SK-MEL-5 (cell line): ENCODE measurements at regions not wholly inside any gene's neighbourhood (a gene's known extent, or its start where the extent isn't known, plus 50 kb on each side); places are given as distances from the start of the nearest gene placed in this dataset.

Source experiments
- DNase-seq: peaks from one replicate; pipeline ENCODE4 v3.0.0-alpha.2; 2016; ENCODE audit warnings: low read depth, low spot score
- in situ Hi-C: cut with HindIII; loops from 2 replicates; pipeline ENCODE4 v1.10.0; 2016; ENCODE audit warnings: low sequenced_read_pairs, high pct_unique_total_duplicates, low pct_unique_long_range_greater_than_20kb

GRCh38 chr2:155384555-155385123, 686.1 kb downstream of the KCNJ3 start:
- no peak for DNase-seq
- in situ Hi-C loops: loop anchor here (25.0 kb wide), 1 partner anchor 453 kb away; no protein-coding TSS in a partner anchor

- in situ Hi-C loops: loop anchor here (25.0 kb wide), 1 partner anchor 455 kb away; no protein-coding TSS in a partner anchor
- no peak for DNase-seq
These were observed 684.3 kb downstream of the KCNJ3 start for GRCh38 chr2:155382776-155383175.

- DNase-seq: no peak
- in situ Hi-C loops: loop anchor here (25.0 kb wide), 1 partner anchor 456 kb away; no protein-coding TSS in a partner anchor
These were observed 682.9 kb downstream of the KCNJ3 start for GRCh38 chr2:155381436-155381835.

GRCh38 chr2:155379494-155379893, 681.0 kb downstream of the KCNJ3 start:
- in situ Hi-C loops: loop anchor here (25.0 kb wide), 1 partner anchor 458 kb away; no protein-coding TSS in a partner anchor
- DNase-seq: no peak

GRCh38 chr2:155377931-155378444, 679.5 kb downstream of the KCNJ3 start:
- in situ Hi-C loops: loop anchor here (25.0 kb wide), 1 partner anchor 459 kb away; no protein-coding TSS in a partner anchor
- peak; percentile 7 for DNase-seq

- peak; percentile 64 for DNase-seq
- in situ Hi-C loops: loop anchor here (25.0 kb wide), 1 partner anchor 460 kb away; no protein-coding TSS in a partner anchor
These were observed 678.8 kb downstream of the KCNJ3 start for GRCh38 chr2:155377266-155377680.

- in situ Hi-C loops: no loop called here
- peak; percentile 66 for DNase-seq
These were observed 674.5 kb downstream of the KCNJ3 start for GRCh38 chr2:155372969-155373368.

GRCh38 chr2:155368934-155369333, 670.4 kb downstream of the KCNJ3 start:
- in situ Hi-C loops: no loop called here
- DNase-seq: peak; percentile 50

GRCh38 chr2:155364766-155365165, 666.3 kb downstream of the KCNJ3 start:
- in situ Hi-C loops: no loop called here
- DNase-seq: no peak

- in situ Hi-C loops: no loop called here
- DNase-seq: no peak
These were observed 664.9 kb downstream of the KCNJ3 start for GRCh38 chr2:155363349-155363888.

- no peak for DNase-seq
- in situ Hi-C loops: no loop called here
These were observed 658.7 kb downstream of the KCNJ3 start for GRCh38 chr2:155357172-155357571.

GRCh38 chr2:155356250-155356649, 657.8 kb downstream of the KCNJ3 start:
- no peak for DNase-seq
- in situ Hi-C loops: no loop called here

GRCh38 chr2:155350783-155351580, 652.5 kb downstream of the KCNJ3 start:
- DNase-seq: no peak
- in situ Hi-C loops: no loop called here

- in situ Hi-C loops: no loop called here
- no peak for DNase-seq
These were observed 633.5 kb downstream of the KCNJ3 start for GRCh38 chr2:155332016-155332415.

GRCh38 chr2:155320236-155320635, 621.7 kb downstream of the KCNJ3 start:
- no peak for DNase-seq
- in situ Hi-C loops: no loop called here

- no peak for DNase-seq
- in situ Hi-C loops: no loop called here
These were observed 620.2 kb downstream of the KCNJ3 start for GRCh38 chr2:155318710-155319109.

- no peak for DNase-seq
- in situ Hi-C loops: no loop called here
These were observed 617.3 kb downstream of the KCNJ3 start for GRCh38 chr2:155315768-155316167.

GRCh38 chr2:155310589-155310988, 612.1 kb downstream of the KCNJ3 start:
- DNase-seq: peak; percentile 48
- in situ Hi-C loops: no loop called here
